Kidney glomerular epithelial cell (primary cell): ENCODE measurements at regions not wholly inside any gene's neighbourhood (a gene's known extent, or its start where the extent isn't known, plus 50 kb on each side); places are given as distances from the start of the nearest gene placed in this dataset.
"Not testable (repeated sequence)": the region's sequence is repeated elsewhere in the genome, so short reads cannot be mapped to it uniquely, and the experiment has no call there.

Experiments used
- DNase-seq: peaks from one replicate; lab custom pipeline; 2025; lab: John Stamatoyannopoulos, UW

- no peak for DNase-seq
Measured at GRCh38 chr4:62683799-62684566, 1483.9 kb downstream of the ADGRL3 start.

- DNase-seq, result no peak
Measured at GRCh38 chr4:62676962-62677361, 1476.8 kb downstream of the ADGRL3 start.

- DNase-seq, result no peak
Measured at GRCh38 chr4:62670514-62670913, 1470.4 kb downstream of the ADGRL3 start.

- DNase-seq, result no peak
Measured at GRCh38 chr4:62661821-62662220, 1461.7 kb downstream of the ADGRL3 start.

GRCh38 chr4:62656006-62656405, 1455.9 kb downstream of the ADGRL3 start:
- DNase-seq, result no peak

GRCh38 chr4:62644372-62644771, 1444.2 kb downstream of the ADGRL3 start:
- peak; percentile 5 for DNase-seq

GRCh38 chr4:62640296-62640695, 1440.2 kb downstream of the ADGRL3 start:
- no peak for DNase-seq

GRCh38 chr4:62627671-62628070, 1427.5 kb downstream of the ADGRL3 start:
- no peak for DNase-seq

- DNase-seq, result no peak
Measured at GRCh38 chr4:62627141-62627540, 1427.0 kb downstream of the ADGRL3 start.

- no peak for DNase-seq
Measured at GRCh38 chr4:62622089-62622488, 1422.0 kb downstream of the ADGRL3 start.

- no peak for DNase-seq
Measured at GRCh38 chr4:62619971-62620370, 1419.8 kb downstream of the ADGRL3 start.

GRCh38 chr4:62618042-62618441, 1417.9 kb downstream of the ADGRL3 start:
- no peak for DNase-seq

- DNase-seq, result no peak
Measured at GRCh38 chr4:62601737-62602136, 1401.6 kb downstream of the ADGRL3 start.

GRCh38 chr4:62595265-62595664, 1395.1 kb downstream of the ADGRL3 start:
- DNase-seq, result not testable (repeated sequence)

- no peak for DNase-seq
Measured at GRCh38 chr4:62591756-62592155, 1391.6 kb downstream of the ADGRL3 start.

- DNase-seq, result no peak
Measured at GRCh38 chr4:62588671-62589070, 1388.5 kb downstream of the ADGRL3 start.

- DNase-seq, result no peak
Measured at GRCh38 chr4:62571494-62571893, 1371.4 kb downstream of the ADGRL3 start.

- no peak for DNase-seq
Measured at GRCh38 chr4:62560858-62561257, 1360.7 kb downstream of the ADGRL3 start.

GRCh38 chr4:62550121-62550520, 1350.0 kb downstream of the ADGRL3 start:
- DNase-seq, result no peak

- DNase-seq, result no peak
Measured at GRCh38 chr4:62549601-62550000, 1349.5 kb downstream of the ADGRL3 start.

GRCh38 chr4:62548765-62549164, 1348.6 kb downstream of the ADGRL3 start:
- no peak for DNase-seq

- DNase-seq, result no peak
Measured at GRCh38 chr4:62548108-62548524, 1348.0 kb downstream of the ADGRL3 start.

GRCh38 chr4:62544428-62544827, 1344.3 kb downstream of the ADGRL3 start:
- DNase-seq, result no peak

- no peak for DNase-seq
Measured at GRCh38 chr4:62543002-62543401, 1342.9 kb downstream of the ADGRL3 start.
